T-helper 17 cell (primary cell): ENCODE measurements at regions not wholly inside any gene's neighbourhood (a gene's known extent, or its start where the extent isn't known, plus 50 kb on each side); places are given as distances from the start of the nearest gene placed in this dataset.

Experiments
- ATAC-seq: fragments of 150-1000 bp; cut with Tn5 transposase; 2 replicates; pipeline ENCODE4 v1.10.0; 2021; ENCODE audit warnings: mild to moderate bottlenecking, moderate library complexity
- DNase-seq, 3 donors: peaks; one replicate each; pipeline versions ENCODE4 v3.0.0 to v3.0.0-alpha.2; 2020 to 2021
- H3K9me3 ChIP-seq: one replicate; pipeline ENCODE4 v1.7.0; 2013; ENCODE audit warnings: low read length, mild to moderate bottlenecking; ENCODE audit not compliant: control insufficient read depth, poor library complexity, severe bottlenecking
- H3K27ac Mint-ChIP-seq: one replicate; pipeline ENCODE4 v1.8.0; 2022; ENCODE audit warnings: mild to moderate bottlenecking, moderate library complexity, mixed read lengths
- H3K27me3 Mint-ChIP-seq: one replicate; pipeline ENCODE4 v1.8.0; 2022; ENCODE audit warnings: mixed read lengths
- H3K36me3 Mint-ChIP-seq: one replicate; pipeline ENCODE4 v1.8.0; 2022; ENCODE audit warnings: low read depth, mixed read lengths
- H3K4me1 Mint-ChIP-seq: one replicate; pipeline ENCODE4 v1.8.0; 2022; ENCODE audit warnings: mild to moderate bottlenecking, mixed read lengths
- H3K4me3 Mint-ChIP-seq: one replicate; pipeline ENCODE4 v1.8.0; 2022; ENCODE audit warnings: mild to moderate bottlenecking, moderate library complexity, mixed read lengths

- DNase-seq: no peak
- no peaks in the 10 kb centered on the region for H3K27me3 Mint-ChIP-seq
- no peak overlapping the region for H3K4me3 Mint-ChIP-seq
- H3K27ac Mint-ChIP-seq: no peak overlapping the region
- no peak for ATAC-seq
- no peaks in the 10 kb centered on the region for H3K36me3 Mint-ChIP-seq
- H3K4me1 Mint-ChIP-seq: no peaks in the 10 kb centered on the region
- no peaks in the 10 kb centered on the region for H3K9me3 ChIP-seq
Measured at GRCh38 chr12:11564984-11565651, 84.4 kb upstream of the ETV6 start.

DNA sequence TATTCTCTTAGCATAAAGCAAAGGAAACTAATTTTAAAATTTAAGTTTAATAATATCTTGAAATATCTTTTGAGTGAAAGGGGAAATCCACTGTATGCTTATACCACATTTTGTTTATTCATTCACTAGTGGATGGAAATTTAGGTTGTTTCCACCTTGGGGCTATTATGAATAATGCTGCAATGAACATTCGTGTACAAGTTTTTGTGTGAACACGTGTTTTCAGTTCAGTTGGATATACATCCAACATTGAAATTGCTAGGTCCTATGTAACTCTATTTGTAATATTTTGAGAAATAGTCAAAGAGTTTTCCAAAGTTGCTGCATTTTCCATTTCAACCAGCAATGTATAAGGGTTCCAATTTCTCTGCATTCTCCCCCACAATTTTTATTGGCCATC is 83.7 kb upstream of the ETV6 start:
- no peaks in the 10 kb centered on the region for H3K4me1 Mint-ChIP-seq
- ATAC-seq (no peak), DNase-seq (no peak)
- peaks cover 4% of the 10 kb centered on the region for H3K27me3 Mint-ChIP-seq
- no peaks in the 10 kb centered on the region for H3K36me3 Mint-ChIP-seq
- no peaks in the 10 kb centered on the region for H3K9me3 ChIP-seq
- H3K27ac Mint-ChIP-seq: no peak overlapping the region
- H3K4me3 Mint-ChIP-seq: no peak overlapping the region

DNA sequence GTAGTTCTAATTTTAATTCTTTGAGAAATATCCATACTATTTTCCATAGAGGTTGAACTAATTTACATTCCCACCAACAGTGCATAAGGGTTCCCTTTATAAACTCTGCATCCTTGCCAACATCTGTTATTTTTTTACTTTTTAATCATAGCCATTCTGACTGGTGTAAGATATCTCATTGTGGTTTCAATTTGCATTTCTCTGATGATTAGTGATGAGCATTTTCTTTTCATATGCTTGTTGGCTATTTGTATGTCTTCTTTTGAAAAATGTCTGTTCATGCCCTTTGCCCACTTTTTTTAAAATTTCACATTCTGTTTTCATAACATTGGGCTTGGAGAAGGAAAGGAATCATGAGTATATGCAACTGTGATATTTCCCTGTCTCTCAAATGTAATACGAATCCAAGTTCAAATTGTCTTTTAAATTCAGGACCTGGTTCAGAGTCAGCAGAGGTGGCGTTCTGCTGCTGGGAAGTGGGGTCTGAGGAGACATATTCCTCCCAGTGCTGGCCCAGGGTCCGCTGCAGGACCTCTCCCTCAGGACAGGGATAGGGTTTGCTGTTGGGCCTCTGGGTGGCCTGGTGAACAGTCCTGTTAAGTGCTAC is 81.2 kb upstream of the ETV6 start:
- H3K27me3 Mint-ChIP-seq: peaks cover 4% of the 10 kb centered on the region
- H3K4me3 Mint-ChIP-seq: no peak overlapping the region
- peaks cover 2% of the 10 kb centered on the region for H3K36me3 Mint-ChIP-seq
- no peaks in the 10 kb centered on the region for H3K4me1 Mint-ChIP-seq
- H3K9me3 ChIP-seq: no peaks in the 10 kb centered on the region
- no peak for ATAC-seq
- DNase-seq: no peak
- no peak overlapping the region for H3K27ac Mint-ChIP-seq

DNA sequence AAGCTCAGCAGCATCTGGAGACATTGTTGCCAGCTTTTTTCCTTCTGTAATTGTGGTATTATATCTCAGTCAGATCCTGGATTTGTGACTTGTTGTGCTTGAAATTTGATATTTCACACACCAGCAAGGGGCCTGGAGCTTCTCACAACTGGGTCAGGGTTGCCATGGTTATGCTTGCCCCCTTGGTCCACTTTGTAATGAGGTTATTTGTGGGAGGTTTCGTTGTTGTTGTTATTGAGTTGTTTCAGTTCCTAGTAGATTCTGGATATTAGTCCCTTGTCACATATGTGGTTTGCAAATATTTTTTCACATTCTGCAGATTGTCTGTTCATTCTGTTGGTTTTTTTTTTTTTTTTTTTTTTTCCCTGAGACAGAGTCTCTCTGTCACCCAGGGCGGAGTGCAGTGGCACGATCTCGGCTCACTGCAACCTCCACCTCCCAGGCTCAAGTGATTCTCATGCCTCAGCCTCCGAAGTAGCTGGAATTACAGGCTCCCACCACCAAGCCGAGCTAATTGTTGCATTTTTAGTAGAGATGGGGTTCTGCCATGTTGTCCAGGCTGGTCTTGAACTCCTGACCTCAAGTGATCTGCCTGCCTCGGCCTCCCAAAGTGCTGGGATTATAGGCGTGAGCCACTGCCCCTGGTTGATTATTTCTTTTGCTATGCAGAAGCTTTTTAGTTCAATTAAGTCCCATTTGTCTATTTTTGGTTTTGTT is 80.6 kb upstream of the ETV6 start:
- H3K4me3 Mint-ChIP-seq: no peak overlapping the region
- H3K36me3 Mint-ChIP-seq: peaks cover 2% of the 10 kb centered on the region
- no peak overlapping the region for H3K27ac Mint-ChIP-seq
- H3K27me3 Mint-ChIP-seq: peaks cover 4% of the 10 kb centered on the region
- H3K4me1 Mint-ChIP-seq: no peaks in the 10 kb centered on the region
- DNase-seq (no peak), ATAC-seq (no peak)
- H3K9me3 ChIP-seq: no peaks in the 10 kb centered on the region

DNA sequence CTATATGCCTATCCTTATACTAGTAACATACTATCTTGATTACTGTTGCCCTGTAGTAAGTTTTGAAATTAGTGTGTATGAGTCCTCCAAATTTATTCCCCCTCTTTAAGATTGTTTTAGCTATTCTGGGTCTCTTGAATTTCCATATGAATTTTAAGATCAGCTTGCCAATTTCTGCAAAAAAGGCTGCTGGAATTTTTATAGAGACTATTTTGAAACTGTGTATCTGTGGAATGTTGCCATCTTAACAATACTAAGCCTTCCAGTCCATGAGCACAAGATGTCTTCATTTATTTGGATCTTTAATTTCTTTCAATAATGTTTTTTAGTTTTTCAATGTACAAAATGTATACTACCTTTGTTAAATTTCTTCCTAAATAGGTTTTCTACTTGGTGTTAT is 79.8 kb upstream of the ETV6 start:
- H3K9me3 ChIP-seq: no peaks in the 10 kb centered on the region
- DNase-seq (no peak), ATAC-seq (no peak)
- H3K4me1 Mint-ChIP-seq: no peaks in the 10 kb centered on the region
- H3K27me3 Mint-ChIP-seq: peaks cover 4% of the 10 kb centered on the region
- no peak overlapping the region for H3K4me3 Mint-ChIP-seq
- H3K36me3 Mint-ChIP-seq: peaks cover 2% of the 10 kb centered on the region
- no peak overlapping the region for H3K27ac Mint-ChIP-seq

- Mint-ChIP-seq H3K4me3 (no peak overlapping the region), H3K27me3 (peaks cover 20% of the 10 kb centered on the region), H3K36me3 (peaks cover 7% of the 10 kb centered on the region), H3K4me1 (no peaks in the 10 kb centered on the region), H3K27ac (no peak overlapping the region)
- DNase-seq (no peak), ATAC-seq (no peak)
- no peaks in the 10 kb centered on the region for H3K9me3 ChIP-seq
Measured at GRCh38 chr12:11573880-11574279, 75.6 kb upstream of the ETV6 start.

- DNase-seq: no peak
- peaks cover 23% of the 10 kb centered on the region for H3K27me3 Mint-ChIP-seq
- H3K9me3 ChIP-seq: no peaks in the 10 kb centered on the region
- H3K36me3 Mint-ChIP-seq: peaks cover 7% of the 10 kb centered on the region
- peaks cover 4% of the 10 kb centered on the region for H3K4me1 Mint-ChIP-seq
- no peak for ATAC-seq
- H3K27ac Mint-ChIP-seq: no peak overlapping the region
- no peak overlapping the region for H3K4me3 Mint-ChIP-seq
Measured at GRCh38 chr12:11576104-11576503, 73.4 kb upstream of the ETV6 start.

- no peak overlapping the region for H3K27ac Mint-ChIP-seq
- peaks cover 5% of the 10 kb centered on the region for H3K36me3 Mint-ChIP-seq
- ATAC-seq (no peak), DNase-seq (no peak)
- peaks cover 7% of the 10 kb centered on the region for H3K4me1 Mint-ChIP-seq
- H3K27me3 Mint-ChIP-seq: peaks cover 27% of the 10 kb centered on the region
- no peaks in the 10 kb centered on the region for H3K9me3 ChIP-seq
- no peak overlapping the region for H3K4me3 Mint-ChIP-seq
Measured at GRCh38 chr12:11577658-11578260, 71.7 kb upstream of the ETV6 start.

GRCh38 chr12:11578461-11578993 is 70.9 kb upstream of the ETV6 start:
- H3K27ac Mint-ChIP-seq: no peak overlapping the region
- ATAC-seq (no peak), DNase-seq (no peak)
- no peak overlapping the region for H3K4me3 Mint-ChIP-seq
- H3K36me3 Mint-ChIP-seq: peaks cover 5% of the 10 kb centered on the region
- peaks cover 7% of the 10 kb centered on the region for H3K4me1 Mint-ChIP-seq
- H3K9me3 ChIP-seq: no peaks in the 10 kb centered on the region
- H3K27me3 Mint-ChIP-seq: peaks cover 31% of the 10 kb centered on the region

GRCh38 chr12:11580125-11580751 is 69.2 kb upstream of the ETV6 start:
- no peak for DNase-seq
- H3K27me3 Mint-ChIP-seq: peaks cover 33% of the 10 kb centered on the region
- no peak overlapping the region for H3K4me3 Mint-ChIP-seq
- H3K4me1 Mint-ChIP-seq: peaks cover 8% of the 10 kb centered on the region
- no peak overlapping the region for H3K27ac Mint-ChIP-seq
- peaks cover 3% of the 10 kb centered on the region for H3K36me3 Mint-ChIP-seq
- no peaks in the 10 kb centered on the region for H3K9me3 ChIP-seq
- no peak for ATAC-seq

- H3K36me3 Mint-ChIP-seq: peaks cover 3% of the 10 kb centered on the region
- peak; percentile 42 for ATAC-seq
- H3K27me3 Mint-ChIP-seq: peaks cover 30% of the 10 kb centered on the region
- no peaks in the 10 kb centered on the region for H3K9me3 ChIP-seq
- peak overlapping the region; percentile 12 for H3K4me3 Mint-ChIP-seq
- DNase-seq: peak; percentile 20 to 53 (median 44)
- H3K27ac Mint-ChIP-seq: no peak overlapping the region
- H3K4me1 Mint-ChIP-seq: peaks cover 8% of the 10 kb centered on the region
Measured at GRCh38 chr12:11581179-11581755, 68.2 kb upstream of the ETV6 start.

DNA sequence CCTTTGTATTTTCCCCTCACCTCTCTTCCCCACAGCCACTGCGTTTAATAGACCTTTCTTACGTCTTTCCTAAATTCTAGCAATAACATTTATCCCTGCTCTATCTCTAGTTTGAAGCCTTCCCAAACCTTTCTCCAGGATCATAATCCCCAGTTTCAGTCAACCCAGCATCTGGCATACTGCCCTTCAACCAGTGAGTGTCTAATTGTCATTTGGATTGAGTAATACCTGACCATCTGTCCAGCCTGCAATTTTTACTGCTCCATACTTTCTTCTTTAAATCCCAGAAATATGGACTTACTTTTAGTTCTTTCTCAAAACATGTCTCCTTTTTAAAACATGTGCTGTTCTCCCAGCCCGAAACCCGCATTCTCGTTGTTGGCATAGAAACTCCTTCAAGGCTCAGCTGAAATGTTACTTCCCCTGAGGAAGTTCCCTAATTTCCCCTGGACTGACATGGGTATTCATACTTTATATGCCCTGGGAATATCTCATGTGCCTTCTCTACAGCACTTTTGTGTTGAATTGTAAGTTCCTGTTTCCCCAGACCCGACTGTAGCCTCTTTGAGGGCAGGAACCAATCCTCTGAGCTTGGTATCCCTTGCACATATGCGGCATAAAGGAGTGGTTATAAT is 65.1 kb upstream of the ETV6 start:
- Mint-ChIP-seq H3K4me3 (no peak overlapping the region), H3K4me1 (peaks cover 6% of the 10 kb centered on the region), H3K27ac (peak overlapping the region; percentile 78), H3K36me3 (peaks cover 3% of the 10 kb centered on the region), H3K27me3 (peaks cover 17% of the 10 kb centered on the region)
- H3K9me3 ChIP-seq: no peaks in the 10 kb centered on the region
- no peak for DNase-seq
- ATAC-seq: no peak
